ENCODE measurements at regions not wholly inside any gene's neighbourhood (a gene's known extent, or its start where the extent isn't known, plus 50 kb on each side); places are given as distances from the start of the nearest gene placed in this dataset.

GRCh38 chr20:55778796-55779195, 226.5 kb downstream of the CBLN4 start:
- TF ChIP-seq CTCF (conservative IDR thresholded peaks at IDR 0.05; ENCODE audit: low read depth) = no peak
- no peak for DNase-seq (ENCODE audit: low spot score)
- CTCF ChIA-PET = interaction anchor here (1.1 kb wide), 1 partner anchor 10 kb away, joined by 3 read pairs; no protein-coding TSS in a partner anchor

GRCh38 chr20:55777641-55778040, 227.7 kb downstream of the CBLN4 start:
- ChIA-PET CTCF (interaction anchor here (0.7 kb wide), 1 partner anchor 198 kb away, joined by 3 read pairs; no protein-coding TSS in a partner anchor), POLR2A (ENCODE audit: low non-redundant PET) (no interaction called here)
- no peak for TF ChIP-seq CTCF (conservative IDR thresholded peaks at IDR 0.05; ENCODE audit: low read depth)

More at GRCh38 chr20:55778796-55779195, 226.5 kb downstream of the CBLN4 start:
- POLR2A ChIA-PET (ENCODE audit: low non-redundant PET) = no interaction called here
- no peak overlapping the region for H3K27ac ChIP-seq

GRCh38 chr20:55776176-55776575, 229.1 kb downstream of the CBLN4 start:
- no peak for TF ChIP-seq CTCF (conservative IDR thresholded peaks at IDR 0.05; ENCODE audit: low read depth)
- ChIA-PET POLR2A (ENCODE audit: low non-redundant PET) (no interaction called here), CTCF (interaction anchor here (0.6 kb wide), 1 partner anchor 99 kb away, joined by 4 read pairs; no protein-coding TSS in a partner anchor)
- H3K27ac ChIP-seq = no peak overlapping the region
- no peak for DNase-seq (ENCODE audit: low spot score)

More at GRCh38 chr20:55777641-55778040, 227.7 kb downstream of the CBLN4 start:
- DNase-seq (ENCODE audit: low spot score) = no peak
- H3K27ac ChIP-seq = no peak overlapping the region

GRCh38 chr20:55774628-55775027, 230.7 kb downstream of the CBLN4 start:
- ChIA-PET CTCF (interaction anchor here (0.7 kb wide), 1 partner anchor 17 kb away, joined by 3 read pairs; no protein-coding TSS in a partner anchor), POLR2A (ENCODE audit: low non-redundant PET) (no interaction called here)
- no peak for DNase-seq (ENCODE audit: low spot score)
- no peak overlapping the region for H3K27ac ChIP-seq
- no peak for TF ChIP-seq CTCF (conservative IDR thresholded peaks at IDR 0.05; ENCODE audit: low read depth)

- TF ChIP-seq CTCF (conservative IDR thresholded peaks at IDR 0.05; ENCODE audit: low read depth) = no peak
- CTCF ChIA-PET = no interaction called here
- no peak overlapping the region for H3K27ac ChIP-seq
- DNase-seq (ENCODE audit: low spot score) = no peak
- POLR2A ChIA-PET (ENCODE audit: low non-redundant PET) = no interaction called here
These were observed 243.5 kb downstream of the CBLN4 start for GRCh38 chr20:55761797-55762196.

- H3K27ac ChIP-seq = no peak overlapping the region
- CTCF ChIA-PET = interaction anchor here (0.8 kb wide), 1 partner anchor 343 kb away, joined by 3 read pairs; no protein-coding TSS in a partner anchor
- TF ChIP-seq CTCF (conservative IDR thresholded peaks at IDR 0.05; ENCODE audit: low read depth) = no peak
- POLR2A ChIA-PET (ENCODE audit: low non-redundant PET) = no interaction called here
- no peak for DNase-seq (ENCODE audit: low spot score)
These were observed 244.2 kb downstream of the CBLN4 start for GRCh38 chr20:55761100-55761499.

Measured in RWPE1 (cell line).